ENCODE measurements at regions not wholly inside any gene's neighbourhood (a gene's known extent, or its start where the extent isn't known, plus 50 kb on each side); places are given as distances from the start of the nearest gene placed in this dataset.
"Not testable (repeated sequence)": the region's sequence is repeated elsewhere in the genome, so short reads cannot be mapped to it uniquely, and the experiment has no call there.

DNA sequence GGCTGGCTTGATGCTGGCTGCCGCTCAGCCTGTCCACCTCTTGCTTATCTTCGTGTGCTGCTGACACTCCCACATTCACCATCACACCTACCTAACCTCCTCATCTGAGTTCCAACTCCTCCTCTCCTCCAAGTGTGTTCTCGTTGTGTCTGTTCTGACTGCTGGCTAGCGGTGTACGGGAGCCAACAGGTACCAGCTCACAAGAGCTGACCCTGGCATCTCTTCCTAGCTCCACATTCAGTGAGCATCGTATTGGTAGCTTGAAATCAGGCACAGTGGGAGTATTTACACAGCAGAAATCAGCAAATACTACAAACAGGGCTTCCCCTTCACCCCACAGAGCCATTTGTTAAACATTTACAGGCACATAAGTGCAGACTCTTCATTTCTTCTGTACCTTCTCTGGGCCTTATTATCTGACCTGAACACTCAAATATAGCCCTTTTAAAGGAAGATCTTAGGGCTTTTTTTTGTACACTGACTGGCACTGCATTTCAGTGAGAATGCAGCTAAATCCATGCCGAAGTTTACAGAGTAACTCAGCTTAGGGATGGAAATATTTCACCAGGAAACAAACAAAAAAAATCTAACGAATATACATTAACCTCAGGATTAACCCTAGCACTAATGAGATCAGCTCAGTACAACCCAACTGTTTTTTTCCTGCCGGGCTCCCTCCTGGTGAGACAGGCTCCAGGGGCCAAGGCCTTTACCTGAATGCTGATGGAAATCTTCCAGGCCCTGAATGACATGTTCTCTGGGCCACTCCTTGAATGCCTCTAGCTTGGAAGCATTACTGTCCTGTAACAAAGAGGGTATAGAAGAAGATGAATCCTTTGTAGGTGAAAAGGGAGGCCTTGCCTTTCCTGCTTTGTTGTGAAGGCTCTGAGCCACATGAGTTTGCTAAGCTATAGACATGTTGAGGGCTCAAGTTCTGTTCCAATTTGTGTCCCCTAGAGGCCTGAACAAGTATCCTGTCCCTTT, 150.5 kb upstream of the LPP start:
- DNase-seq = peak; percentile 22

DNA sequence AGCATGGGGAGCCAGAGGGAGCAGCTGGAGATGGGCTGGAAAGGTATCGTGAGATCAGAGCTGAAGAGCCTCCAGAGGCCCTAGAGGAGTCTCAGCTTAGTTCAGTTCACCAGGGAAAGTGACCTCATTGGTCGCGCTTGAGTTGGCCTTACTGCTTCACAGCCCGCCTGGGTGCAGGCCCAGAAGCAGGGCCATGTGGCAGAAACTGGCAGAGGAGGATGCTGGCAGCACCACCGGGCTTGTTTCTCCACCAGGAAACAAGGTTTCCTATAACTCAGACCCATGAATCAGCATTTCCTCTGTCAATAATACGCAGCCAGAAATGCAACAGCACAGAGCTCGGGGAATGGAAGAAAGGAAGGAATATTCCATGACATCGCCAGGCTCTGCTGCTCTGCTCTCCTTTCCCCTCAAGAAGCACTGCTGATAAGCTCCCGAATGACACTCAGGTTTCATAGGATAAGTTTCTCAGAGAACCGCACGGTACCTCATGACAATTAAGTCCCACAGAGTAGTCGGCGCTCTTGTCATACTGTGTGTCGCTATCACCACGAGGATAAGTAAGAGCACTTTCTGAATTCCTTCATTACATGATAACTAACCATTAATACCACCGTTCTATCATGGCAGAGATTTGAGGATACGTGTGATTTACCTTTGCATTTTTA, 147.1 kb upstream of the LPP start:
- no peak for DNase-seq

DNA sequence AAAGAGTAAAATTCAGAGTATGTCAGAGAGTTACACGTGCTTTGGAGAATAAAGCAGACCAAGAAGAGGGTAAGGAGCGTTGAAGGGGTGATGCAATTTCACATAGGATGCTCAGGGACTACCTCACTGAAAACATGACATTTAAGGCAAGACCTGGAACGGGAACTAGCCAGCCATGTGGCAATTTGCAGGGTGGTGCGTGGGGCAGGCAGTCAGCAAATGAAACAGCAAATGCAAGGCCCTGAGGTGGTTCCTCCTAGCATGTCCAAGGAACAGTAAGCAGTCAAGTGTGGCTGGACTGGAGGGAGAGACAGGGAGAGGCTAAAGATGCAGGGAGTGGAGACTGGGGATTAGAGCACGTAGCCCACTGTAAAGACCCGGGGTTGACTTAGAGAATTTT, 146.1 kb upstream of the LPP start:
- no peak for DNase-seq

DNA sequence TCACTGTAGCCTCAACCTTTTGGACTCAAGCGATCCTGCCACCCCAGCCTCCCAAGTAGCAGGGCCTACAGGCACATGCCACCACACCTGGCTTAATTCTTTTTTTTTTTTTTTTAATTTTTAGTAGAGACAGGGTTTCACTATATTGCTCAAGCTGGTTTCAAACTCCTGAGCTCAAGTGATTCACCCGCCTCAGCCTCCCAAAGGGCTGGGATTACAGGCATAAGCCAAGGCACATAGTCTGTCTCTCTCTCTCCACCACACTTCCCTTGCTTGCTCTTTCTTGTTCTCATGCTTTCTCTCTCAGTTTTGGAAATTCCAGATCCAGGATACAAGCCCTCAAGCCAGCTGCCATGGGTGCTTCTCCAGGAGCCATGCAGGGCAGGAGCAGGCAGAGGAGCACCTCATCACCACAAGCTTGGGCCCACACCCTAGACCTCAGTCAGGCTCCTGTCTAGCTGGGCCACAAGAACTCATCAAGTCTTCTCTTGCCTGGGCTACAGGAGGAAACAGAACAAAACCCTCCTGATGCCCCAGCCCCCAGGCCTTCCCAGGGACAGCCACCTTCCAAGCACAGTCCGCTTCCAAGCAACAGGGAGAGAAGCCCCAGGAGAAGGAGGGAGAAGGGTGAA, 145.3 kb upstream of the LPP start:
- no peak for DNase-seq

DNA sequence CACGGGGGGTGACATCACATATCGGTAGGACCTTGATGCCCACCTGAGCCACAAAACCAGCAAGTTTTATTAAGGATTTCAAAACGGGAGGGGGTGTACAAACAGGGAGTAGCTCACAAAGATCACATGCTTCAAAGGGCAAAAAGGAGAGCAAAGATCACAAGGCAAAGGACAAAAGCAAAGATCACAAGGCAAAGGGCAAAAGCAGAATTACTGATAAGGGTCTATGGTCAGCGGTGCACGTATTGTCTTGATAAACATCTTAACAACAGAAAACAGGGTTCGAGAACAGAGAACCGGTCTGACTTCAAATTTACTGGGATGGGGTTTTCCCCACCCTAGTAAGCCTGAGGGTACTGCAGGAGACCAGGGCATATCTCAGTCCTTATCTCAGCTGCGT, 143.5 kb upstream of the LPP start:
- DNase-seq = no peak

DNA sequence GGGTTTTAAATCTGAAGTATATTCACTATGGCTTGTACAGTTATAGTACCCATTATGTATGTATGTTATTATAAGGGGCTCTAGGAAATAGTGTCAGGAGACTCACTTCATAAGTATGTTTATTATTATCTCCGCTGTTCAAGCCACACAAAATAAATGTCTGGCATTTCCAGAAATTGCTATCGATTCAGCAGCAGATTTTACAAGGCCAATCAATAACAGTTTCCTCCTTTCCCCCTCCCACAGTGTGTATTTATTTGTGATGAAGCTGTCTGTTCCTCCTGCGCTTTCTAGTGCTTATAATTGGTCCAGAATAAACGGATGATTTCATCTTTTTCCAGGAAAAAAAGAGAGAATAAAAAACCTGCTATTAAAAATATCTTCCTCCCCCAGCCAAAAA, 134.2 kb upstream of the LPP start:
- DNase-seq = no peak

DNA sequence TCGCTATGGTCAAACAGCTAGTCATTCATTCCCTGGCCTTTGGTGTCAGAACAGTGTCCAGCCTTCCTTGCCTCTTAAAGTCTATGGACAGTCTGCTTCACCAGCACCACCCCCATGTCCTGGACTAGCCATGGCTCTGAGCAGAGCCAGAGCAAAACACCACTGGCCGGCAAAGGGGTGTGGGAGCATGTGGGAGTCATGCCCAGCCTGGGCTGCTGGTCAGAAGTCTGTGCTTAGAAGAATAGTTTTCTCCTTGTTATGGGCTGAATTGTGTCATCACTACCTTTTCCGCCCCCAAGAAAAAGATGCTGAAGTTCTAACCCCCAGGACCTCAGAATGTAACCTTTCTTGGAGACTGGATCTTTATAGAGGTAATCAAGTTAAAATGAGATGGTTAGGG, 132.9 kb upstream of the LPP start:
- no peak for DNase-seq

DNA sequence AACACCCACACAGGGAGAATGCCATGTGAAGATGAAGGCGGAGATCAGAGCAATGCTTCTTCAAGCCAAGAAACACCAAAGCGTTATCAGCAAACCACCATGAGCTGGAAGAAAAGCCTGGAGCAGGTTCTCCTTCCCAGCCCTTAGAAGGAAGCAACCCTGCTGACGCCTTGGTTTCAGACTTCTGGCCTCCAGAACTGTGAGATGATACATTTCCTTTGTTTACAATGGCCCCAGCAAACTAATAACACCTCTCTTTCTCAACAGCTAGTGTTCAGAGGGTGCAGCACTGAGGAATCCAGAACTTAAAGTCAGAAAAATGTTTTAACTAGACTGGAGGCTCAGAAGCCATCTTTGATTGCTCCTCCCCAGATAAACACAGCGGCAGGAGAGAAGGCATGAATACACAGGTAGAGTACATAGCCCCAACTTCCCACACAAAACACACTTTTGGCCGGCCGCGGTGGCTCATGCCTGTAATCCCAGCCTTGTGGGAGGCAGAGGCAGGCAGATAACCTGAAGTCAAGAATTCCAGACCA, 132.4 kb upstream of the LPP start:
- no peak for DNase-seq

DNA sequence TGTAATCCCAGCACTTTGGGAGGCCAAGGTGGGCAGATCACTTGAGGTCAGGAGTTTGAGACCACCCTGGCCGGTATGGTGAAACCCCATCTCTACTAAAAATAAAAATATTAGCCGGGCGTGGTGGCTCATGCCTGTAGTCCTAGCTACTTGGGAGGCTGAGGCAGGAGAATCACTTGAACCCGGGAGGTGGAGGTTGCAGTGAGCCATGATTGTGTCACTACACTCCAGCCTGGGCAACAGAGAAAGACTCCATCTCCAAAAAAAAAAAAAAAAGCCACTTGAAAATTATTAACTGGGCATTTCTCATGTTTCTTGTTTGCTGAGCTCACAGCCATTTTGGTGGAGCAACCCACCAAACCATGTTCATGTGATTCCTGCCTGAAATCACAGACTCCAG, 131.1 kb upstream of the LPP start:
- DNase-seq = not testable (repeated sequence)

DNA sequence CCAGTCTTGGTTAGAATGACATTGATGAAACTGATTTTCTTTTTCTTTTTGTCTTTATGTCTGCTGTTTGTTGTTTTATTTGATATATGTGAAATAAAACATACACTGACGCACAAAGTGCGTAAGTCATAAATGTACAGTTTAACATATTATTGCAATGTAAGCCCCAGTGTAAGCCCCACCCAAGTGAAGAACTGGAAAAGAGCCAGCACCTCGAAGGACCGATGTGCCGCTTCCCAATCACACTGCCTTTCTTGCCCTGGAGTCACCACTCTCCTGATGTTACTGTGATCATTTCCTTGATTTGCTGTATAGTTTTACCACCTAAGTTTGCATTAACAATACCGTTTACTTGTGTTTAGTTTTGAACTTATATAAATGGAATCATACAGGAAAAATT, 128.4 kb upstream of the LPP start:
- DNase-seq = no peak

DNA sequence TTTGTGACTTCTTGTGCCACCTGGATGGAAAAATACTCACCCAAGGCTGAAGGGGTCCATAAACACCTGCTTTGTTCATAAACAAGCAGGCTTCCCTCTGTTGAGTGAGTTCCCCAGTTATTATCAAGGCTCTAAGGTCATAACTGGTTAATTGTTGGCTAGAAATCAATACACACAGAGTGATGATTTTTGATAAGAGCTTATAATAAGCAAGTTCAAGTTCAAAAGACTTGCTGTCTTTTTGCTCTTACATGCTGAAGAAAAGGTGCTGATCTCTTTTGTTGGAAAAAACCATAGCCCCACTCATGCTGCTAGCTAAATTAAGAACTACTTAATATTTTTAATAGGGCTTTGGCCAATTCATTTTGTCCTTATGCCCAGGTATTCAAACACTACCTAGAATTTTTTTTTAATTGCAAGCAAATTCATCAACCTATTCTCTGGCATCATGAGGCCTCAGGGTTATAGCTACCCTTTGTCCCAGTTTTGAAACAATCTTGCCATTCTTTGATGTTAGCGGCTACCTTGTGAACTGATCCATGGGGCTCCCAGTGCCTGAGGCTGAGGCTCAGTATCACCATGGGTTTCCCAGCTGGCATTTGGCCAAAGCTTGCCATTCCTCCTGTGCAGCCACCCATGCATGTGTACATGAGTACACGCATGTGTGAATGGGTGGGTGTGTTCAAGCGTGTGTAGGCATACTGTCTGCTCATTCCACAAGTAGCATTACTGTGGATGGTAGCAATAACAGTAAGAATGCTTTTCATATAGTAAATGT, 127.6 kb upstream of the LPP start:
- DNase-seq = no peak

DNA sequence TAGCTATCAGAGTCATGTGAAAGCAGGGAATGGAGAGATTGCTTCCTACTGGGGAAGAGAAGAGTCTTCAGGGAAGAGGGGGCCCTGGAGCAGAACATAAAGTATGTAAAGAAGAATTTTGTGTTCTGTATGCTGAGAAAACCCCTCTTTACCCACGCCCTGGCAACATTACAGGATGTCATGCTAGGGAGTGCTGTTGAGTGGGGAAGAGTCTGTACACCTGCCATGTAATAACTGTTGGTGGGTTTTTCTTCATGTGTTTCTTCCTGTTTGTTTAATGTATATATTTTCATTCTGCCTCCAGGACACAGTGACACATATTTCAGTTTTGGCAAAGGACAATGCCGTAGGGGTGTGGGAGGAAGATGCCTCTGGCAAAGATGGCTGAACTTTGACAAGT, 122.8 kb upstream of the LPP start:
- no peak for DNase-seq

DNA sequence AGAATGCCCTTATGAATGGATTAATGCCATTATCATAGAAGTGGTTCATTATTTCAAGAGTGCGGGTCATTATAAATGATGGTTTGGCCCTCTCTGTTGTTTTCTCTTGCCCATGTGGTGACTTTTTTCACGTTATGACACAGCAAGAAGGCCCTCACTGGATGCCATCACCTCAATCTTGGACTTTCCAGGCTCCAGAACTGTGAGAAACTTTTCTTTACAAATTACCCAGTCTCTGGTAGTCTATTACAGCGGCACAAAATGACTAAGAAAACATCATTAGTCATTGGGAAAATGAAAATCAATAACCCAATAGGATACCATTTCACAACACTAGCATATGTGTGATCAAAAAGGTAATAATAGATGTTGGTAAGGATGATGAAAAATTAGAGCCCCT, 119.0 kb upstream of the LPP start:
- DNase-seq = no peak

DNA sequence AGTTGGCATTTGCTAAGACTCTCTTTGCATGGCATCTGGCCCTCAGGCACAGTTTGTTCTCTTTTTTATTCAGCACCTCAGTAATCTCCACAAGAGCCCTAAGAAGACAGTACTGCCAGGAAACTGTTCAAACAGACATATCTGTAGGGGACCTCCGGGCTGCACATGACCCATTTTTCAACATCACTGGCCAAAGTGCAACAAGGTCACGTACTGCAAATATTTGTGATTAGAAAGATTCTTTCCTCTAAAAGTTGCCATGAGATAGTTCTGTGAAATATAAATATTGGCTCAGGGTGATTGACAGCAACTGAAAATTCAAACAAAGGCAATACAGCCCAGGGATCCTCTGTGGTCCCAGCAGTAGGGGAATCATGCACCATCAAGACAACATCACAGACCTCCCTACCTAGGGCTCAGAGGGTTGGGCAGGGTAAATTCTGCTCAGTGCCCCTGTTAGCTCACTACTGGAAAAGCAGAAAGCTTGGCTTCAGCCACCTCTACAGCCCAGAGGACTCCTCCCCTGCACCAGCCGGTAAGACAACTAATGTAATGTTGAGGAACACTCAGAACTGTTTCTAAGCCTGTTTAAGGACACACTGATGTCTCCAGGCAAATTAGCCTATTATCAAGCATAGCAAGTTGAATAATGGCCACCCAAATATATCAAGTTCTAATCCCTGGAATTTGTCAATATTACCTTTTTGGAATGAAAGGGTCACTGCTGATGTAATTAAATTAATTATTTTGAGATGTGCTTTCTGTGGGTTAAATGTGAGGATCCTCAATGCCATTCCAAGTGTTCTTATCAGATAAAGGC, 117.4 kb upstream of the LPP start:
- no peak for DNase-seq

DNA sequence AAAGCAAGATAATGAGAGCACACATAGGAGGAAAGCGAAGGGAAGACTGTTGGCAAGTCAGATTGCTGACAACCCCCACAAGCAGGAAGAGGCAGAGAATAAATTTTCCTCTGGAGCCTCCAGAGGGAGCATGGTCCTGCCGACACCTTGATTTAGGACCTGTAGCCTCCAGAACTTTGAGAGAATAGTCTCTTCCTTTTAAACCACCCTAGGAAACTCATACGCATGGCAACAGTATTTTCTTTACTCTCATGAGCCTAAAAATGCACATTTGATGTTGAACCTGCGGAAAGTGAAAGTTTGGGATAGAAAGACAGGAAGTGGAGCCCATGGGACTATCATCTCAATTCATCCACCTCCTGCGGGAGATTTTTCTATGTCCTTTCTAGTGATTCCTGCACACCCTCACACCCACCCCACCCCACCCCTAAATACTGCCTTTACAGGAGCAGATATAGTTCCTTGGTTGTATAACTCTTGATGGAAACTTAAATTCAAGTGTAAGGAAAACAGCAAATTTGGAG, 116.7 kb upstream of the LPP start:
- no peak for DNase-seq

DNA sequence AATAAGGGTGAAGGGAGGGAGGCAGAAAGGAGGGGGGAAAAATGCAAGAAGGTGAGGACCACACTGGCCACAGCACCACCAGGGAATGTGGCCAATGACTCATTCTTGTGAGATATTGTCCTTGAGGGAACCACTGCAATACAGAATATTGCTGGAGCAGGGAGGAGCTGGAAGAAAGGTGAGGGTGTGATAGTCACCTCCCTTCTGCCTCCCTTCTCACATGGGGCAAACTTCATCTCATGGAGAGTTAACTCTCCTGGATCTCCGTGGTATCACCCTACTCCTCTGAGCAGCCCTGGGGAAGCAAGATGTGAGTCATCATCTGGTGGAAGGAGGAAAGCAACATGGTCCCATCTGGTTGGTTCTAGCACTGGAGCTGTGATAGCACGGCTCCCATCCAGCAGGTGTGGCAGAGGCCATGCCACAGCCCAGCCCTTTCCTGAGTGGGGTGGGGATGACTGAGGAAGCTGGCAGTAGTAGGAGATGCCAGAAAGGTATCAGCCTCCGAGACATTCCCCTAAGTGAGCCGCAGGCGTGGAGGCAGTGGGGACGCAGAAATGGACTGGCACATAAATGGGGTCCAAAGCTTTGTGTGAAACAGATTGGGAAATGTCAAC, 115.9 kb upstream of the LPP start:
- no peak for DNase-seq

DNA sequence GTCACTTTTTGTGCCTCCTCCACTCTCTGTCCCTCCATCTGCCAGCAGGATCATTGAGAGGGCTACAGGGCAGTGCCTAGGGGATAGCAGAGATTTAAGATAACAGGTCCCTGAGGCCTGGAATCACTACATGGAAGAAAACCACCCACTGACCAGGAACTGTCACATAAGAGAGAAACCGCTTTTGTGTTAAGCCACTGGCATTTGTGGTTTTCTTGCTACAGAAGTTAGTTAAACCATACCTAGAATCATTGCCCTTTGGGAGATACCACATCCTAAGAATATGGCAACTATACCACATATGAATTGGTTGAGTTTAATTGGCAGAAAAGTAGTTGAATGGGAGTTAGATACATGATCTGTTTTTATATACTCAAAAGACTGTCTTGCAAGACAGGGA, 112.8 kb upstream of the LPP start:
- DNase-seq = no peak

DNA sequence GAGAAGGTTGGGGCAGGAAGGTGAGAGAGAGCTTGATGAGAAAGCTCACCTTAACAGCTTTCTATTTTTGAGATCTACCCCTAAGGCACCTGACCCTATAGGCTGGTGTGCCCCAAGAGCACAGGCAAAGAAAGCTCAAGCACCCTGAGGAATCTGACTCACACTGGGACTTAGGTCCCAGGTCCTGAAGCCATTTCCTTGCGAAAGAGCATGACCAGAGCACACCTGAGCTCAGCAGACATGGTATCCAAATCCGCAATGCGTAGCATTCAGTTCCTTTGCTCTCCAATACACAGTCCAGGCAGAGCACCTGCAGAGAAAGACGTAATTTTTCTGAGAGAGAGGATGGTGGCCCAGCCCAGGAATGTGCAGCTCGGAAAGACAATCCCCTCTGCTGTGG, 112.1 kb upstream of the LPP start:
- DNase-seq = no peak

DNA sequence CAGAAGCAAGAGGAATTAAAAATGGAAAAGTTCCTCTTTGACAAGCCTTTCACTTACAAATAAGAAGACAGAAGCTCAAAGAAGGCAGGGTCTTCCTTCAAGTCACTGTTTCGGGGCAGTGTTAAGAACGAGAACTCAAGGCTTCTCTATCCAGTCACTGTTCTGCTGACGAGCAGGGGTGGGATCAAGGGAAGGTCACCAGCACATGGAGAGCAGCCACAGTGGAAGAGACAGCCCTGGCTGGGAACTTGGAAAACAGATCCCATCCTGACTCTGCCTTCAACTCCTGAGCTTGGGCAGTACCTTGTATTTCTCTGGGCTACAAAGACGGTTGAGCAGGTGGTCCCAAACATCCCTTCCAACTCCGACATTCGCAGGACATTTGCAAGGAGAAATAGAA, 111.5 kb upstream of the LPP start:
- no peak for DNase-seq

DNA sequence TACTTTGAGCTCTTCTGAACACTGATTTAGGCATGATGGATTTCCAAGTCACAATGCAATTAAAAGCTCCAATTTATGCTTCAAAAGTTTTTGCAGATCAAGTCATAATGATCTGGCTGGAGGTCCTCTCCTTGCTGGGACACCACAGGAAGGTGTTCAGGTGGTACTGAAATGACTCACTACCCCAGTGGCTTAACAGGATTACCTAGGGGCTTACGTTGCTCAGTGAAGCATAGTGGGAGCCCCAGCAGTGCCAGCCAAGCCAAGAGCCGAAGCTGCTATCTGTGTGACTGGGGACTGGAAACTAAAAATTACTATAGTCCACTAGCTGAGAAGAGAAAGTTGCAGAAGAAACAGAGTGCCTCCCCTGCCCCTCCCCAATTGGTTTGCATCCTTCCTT, 110.1 kb upstream of the LPP start:
- no peak for DNase-seq

DNA sequence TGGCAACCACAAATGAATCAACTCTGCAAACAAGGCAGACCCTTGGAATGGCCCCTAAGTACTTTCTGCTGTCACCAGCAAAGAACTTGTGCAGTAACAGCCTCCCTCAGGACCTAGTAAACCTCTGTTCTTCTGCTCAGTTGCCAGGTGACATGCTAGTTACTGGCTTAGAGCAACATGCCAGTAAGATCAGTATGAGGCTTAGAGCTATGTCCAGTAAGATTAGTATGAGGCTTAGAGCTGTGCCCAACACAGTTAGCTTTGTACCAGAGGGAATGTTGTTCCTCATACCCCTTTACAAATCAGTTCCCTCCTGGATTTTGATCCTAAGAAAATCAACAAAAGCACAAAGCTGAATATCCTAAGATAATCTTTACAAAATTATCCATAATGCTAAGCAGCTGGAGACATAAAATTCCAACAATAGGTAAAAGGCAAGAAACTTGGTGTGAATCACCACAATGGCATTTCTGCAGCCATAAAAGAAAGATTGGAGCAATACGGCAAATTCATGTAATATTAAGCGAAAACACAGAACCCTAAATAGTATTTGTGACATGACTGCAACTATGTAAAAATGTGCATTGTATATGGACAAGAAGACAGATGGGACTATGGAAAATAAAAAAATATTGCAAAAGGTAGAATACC, 107.3 kb upstream of the LPP start:
- no peak for DNase-seq

Measured in NCI-H2081 treated with DMSO at 0.1 percent for 48 hours (cell line).